OCI-LY7 (cell line): ENCODE measurements at regions not wholly inside any gene's neighbourhood (a gene's known extent, or its start where the extent isn't known, plus 50 kb on each side); places are given as distances from the start of the nearest gene placed in this dataset.

ENCODE experiments used
- BruUV-seq: library from RNA; stranded (reverse); fragments of 400-500 nt; replicated peaks from 2 replicates; lab custom pipeline; 2021; lab: Mats Ljungman, UMichigan
- CTCF ChIA-PET: fragments of 300-600 bp; sonication (Branson Sonifier 250); formaldehyde crosslinking; loops from one replicate; lab custom pipeline; 2022; ENCODE audit warnings: antibody characterized with exemption; ENCODE audit not compliant: unreplicated experiment; lab: Charles Lee
- POLR2A ChIA-PET: fragments of 300-600 bp; sonication (Branson Sonifier 250); formaldehyde crosslinking; loops from one replicate; lab custom pipeline; 2022; ENCODE audit warnings: antibody characterized with exemption; lab: Charles Lee
- DNase-seq: peaks from one replicate; pipeline ENCODE4 v3.0.0-alpha.2; 2015; ENCODE audit warnings: low spot score
- H2AFZ ChIP-seq: fragments of 200-600 bp; sonication (generic), shearing (Covaris generic); 2 replicates; pipeline ENCODE4 v1.6.1; 2014; ENCODE audit warnings: mild to moderate bottlenecking, antibody characterized with exemption, low read length, moderate library complexity
- H3K27ac ChIP-seq: fragments of 200-600 bp; sonication (generic); 2 replicates; pipeline ENCODE4 v1.5.1; 2014; ENCODE audit warnings: mixed run types, low read depth, mild to moderate bottlenecking, moderate library complexity, low read length, inconsistent platforms; ENCODE audit not compliant: poor library complexity, severe bottlenecking
- H3K36me3 ChIP-seq: fragments of 200-600 bp; sonication (generic); 2 replicates; pipeline ENCODE4 v1.6.1; 2014; ENCODE audit warnings: mild to moderate bottlenecking, antibody characterized with exemption, low read length, moderate library complexity, mixed read lengths; ENCODE audit not compliant: insufficient read depth
- H3K4me1 ChIP-seq: fragments of 200-600 bp; sonication (generic); 2 replicates; pipeline ENCODE4 v1.5.1; 2014; ENCODE audit warnings: mild to moderate bottlenecking, low read length; ENCODE audit not compliant: insufficient read depth, poor library complexity, severe bottlenecking
- H3K4me2 ChIP-seq: fragments of 200-600 bp; sonication (generic); 2 replicates; pipeline ENCODE4 v1.6.1; 2014; ENCODE audit warnings: mild to moderate bottlenecking, low read length
- H3K4me3 ChIP-seq: fragments of 200-600 bp; sonication (generic); 2 replicates; pipeline ENCODE4 v1.5.1; 2014; ENCODE audit warnings: mild to moderate bottlenecking, low read depth, low read length; ENCODE audit not compliant: poor library complexity, severe bottlenecking
- H3K79me2 ChIP-seq: fragments of 200-600 bp; sonication (generic); 2 replicates; pipeline ENCODE4 v1.6.1; 2016; ENCODE audit warnings: low read depth, mild to moderate bottlenecking, low read length, moderate library complexity, mixed read lengths; ENCODE audit not compliant: insufficient read depth
- H3K9me2 ChIP-seq: fragments of 200-600 bp; sonication (generic); 2 replicates; pipeline ENCODE4 v1.6.1; 2016; ENCODE audit warnings: mild to moderate bottlenecking, low read length, mixed read lengths; ENCODE audit not compliant: insufficient read depth
- H3K9me3 ChIP-seq: fragments of 200-600 bp; sonication (generic); 2 replicates; pipeline ENCODE4 v1.6.1; 2014; ENCODE audit warnings: mild to moderate bottlenecking, mixed run types, low read length, mixed read lengths
- H4K20me1 ChIP-seq: fragments of 200-600 bp; sonication (generic); 2 replicates; pipeline ENCODE4 v1.6.1; 2014; ENCODE audit warnings: mild to moderate bottlenecking, antibody characterized with exemption, low read length, moderate library complexity, mixed read lengths; ENCODE audit not compliant: insufficient read depth
- EZH2phosphoT487 ChIP-seq: fragments of 200-600 bp; sonication (generic); IDR thresholded peaks from 2 replicates; pipeline ENCODE4 v1.6.1; 2018; ENCODE audit warnings: low read depth, borderline replicate concordance, mild to moderate bottlenecking, mixed run types, antibody characterized with exemption, low read length, moderate library complexity, mixed read lengths
- intact Hi-C: fragments of 100-400 bp; cut with micrococcal nuclease; formaldehyde crosslinking; loops from one replicate; pipeline ENCODE4 v1.10.0; 2022; ENCODE audit not compliant: unreplicated experiment
- TF ChIP-seq, protein P1 (sequence below): fragments of 200-600 bp; sonication (generic); conservative IDR thresholded peaks from 2 replicates; pipeline ENCODE4 v1.5.1; 2014; ENCODE audit warnings: mild to moderate bottlenecking, antibody characterized with exemption, low read length, moderate library complexity, mixed read lengths

DNA sequence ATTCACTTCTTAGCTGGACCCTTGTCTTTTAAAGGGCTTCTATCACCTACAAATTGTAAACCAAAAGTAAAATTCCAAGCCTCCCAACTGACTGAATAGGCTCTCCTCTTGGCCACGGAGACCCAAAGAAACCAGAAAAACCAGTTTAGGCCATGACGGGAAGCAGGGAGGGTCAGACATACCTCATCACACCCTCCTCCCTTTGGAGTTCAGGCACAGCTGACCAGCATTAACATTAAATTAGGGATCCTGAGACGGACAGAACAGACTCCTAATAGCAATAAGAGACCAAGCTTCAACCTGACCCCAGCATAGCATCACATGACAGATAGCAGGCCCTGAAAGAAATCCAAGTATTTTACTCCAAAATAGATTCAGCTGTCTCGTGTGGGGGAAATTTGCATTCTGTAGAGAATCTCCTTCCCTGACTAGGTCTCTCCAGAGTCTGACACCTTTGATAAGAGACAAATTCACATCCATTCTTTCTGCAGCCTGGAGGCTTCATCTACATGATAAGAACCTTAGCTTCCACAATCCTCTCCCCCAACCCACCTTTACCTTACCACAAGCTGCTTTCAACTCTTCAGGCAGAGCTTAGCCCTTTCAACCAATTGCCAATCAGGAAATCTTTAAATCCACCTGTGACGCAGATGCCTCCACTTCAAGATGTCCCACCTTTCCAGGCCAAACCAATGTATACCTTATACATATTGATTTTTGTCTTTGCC, 177.1 kb upstream of the RAB4A start:
- H3K36me3 ChIP-seq, result no peaks in the 10 kb centered on the region
- H4K20me1 ChIP-seq, result no peaks in the 10 kb centered on the region
- ChIA-PET CTCF (no interaction called here), POLR2A (interaction anchor here (0.7 to 1.1 kb wide), 3 partner anchors 11 to 157 kb away, joined by 3 to 4 read pairs (median 4); no protein-coding TSS in a partner anchor)
- no peaks in the 10 kb centered on the region for H3K79me2 ChIP-seq
- BruUV-seq, result no TSS peak
- TF ChIP-seq, protein P1, sequence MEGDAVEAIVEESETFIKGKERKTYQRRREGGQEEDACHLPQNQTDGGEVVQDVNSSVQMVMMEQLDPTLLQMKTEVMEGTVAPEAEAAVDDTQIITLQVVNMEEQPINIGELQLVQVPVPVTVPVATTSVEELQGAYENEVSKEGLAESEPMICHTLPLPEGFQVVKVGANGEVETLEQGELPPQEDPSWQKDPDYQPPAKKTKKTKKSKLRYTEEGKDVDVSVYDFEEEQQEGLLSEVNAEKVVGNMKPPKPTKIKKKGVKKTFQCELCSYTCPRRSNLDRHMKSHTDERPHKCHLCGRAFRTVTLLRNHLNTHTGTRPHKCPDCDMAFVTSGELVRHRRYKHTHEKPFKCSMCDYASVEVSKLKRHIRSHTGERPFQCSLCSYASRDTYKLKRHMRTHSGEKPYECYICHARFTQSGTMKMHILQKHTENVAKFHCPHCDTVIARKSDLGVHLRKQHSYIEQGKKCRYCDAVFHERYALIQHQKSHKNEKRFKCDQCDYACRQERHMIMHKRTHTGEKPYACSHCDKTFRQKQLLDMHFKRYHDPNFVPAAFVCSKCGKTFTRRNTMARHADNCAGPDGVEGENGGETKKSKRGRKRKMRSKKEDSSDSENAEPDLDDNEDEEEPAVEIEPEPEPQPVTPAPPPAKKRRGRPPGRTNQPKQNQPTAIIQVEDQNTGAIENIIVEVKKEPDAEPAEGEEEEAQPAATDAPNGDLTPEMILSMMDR, result no peak
- TF ChIP-seq EZH2phosphoT487, result no peak
- H2AFZ ChIP-seq, result peak overlapping the region; percentile 79; the same call in 1 of the 2 replicates
- DNase-seq, result no peak
- H3K4me1 ChIP-seq, result peaks cover 22% of the 10 kb centered on the region
- no peaks in the 10 kb centered on the region for H3K9me2 ChIP-seq
- H3K4me3 ChIP-seq, result no peak overlapping the region
- intact Hi-C loops, result no loop called here
- H3K4me2 ChIP-seq, result no peak overlapping the region
- H3K9me3 ChIP-seq, result no peaks in the 10 kb centered on the region
- no peak overlapping the region for H3K27ac ChIP-seq

DNA sequence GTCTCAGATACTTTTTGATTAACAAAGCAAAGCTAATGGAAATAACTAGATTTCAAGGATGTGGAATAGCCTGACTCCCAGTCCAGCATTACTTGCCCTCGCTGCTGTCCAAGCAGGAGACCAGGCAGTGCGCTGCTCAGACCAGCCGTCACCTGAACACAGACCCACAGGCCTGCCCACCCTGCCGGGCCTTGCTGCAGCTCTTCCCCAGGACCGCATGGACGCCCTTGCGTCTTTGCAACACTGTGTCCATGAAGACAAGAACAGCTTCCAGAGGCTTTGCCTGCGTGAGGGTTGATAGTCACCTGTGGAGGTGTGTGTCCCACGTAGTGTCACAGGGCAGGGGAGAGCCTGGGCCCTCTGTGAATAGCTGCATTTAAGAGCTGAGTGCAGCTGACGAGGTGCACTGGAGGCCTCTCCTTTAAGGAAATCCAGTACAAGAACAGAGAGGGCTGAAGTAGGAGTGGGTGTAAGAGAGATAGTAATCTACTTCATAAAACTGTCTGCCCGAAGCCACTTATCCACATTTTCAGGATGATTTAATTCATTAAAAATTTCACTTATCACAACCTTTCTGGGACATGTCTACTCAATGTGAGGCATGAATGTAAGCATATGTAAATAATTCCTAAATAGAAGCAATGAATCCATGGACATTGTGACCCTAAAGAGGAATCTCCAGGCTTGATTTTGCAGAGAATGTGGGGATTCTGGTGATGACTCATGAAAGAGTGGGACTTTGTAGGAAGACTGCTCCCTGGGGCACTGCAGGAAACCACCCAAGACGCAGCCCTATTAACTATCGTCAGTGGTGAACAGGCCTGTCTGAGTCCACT, 176.2 kb upstream of the RAB4A start:
- Histone ChIP-seq H3K27ac (no peak overlapping the region), H3K9me3 (no peaks in the 10 kb centered on the region), H3K36me3 (no peaks in the 10 kb centered on the region), H4K20me1 (no peaks in the 10 kb centered on the region), H3K4me1 (peaks cover 22% of the 10 kb centered on the region), H3K4me3 (no peak overlapping the region), H3K9me2 (no peaks in the 10 kb centered on the region), H3K79me2 (no peaks in the 10 kb centered on the region), H3K4me2 (no peak overlapping the region), H2AFZ (no peak overlapping the region)
- no TSS peak for BruUV-seq
- POLR2A ChIA-PET, result interaction anchor here (1.0 kb wide), 1 partner anchor 10 kb away, joined by 4 read pairs; no protein-coding TSS in a partner anchor
- intact Hi-C loops, result no loop called here
- no peak for TF ChIP-seq EZH2phosphoT487
- TF ChIP-seq, protein P1, result no peak
- CTCF ChIA-PET, result no interaction called here
- DNase-seq, result no peak
